Non-pigmented ciliary epithelial cell (primary cell): ENCODE measurements at regions not wholly inside any gene's neighbourhood (a gene's known extent, or its start where the extent isn't known, plus 50 kb on each side); places are given as distances from the start of the nearest gene placed in this dataset.

Experiments used
- DNase-seq: peaks from one replicate; pipeline ENCODE4 v3.0.0-alpha.2; 2010; ENCODE audit warnings: low read depth

- no peak for DNase-seq
Observed at GRCh38 chr12:19053218-19053617, 76.3 kb upstream of the PLEKHA5 start.

GRCh38 chr12:19054035-19054434 is 75.5 kb upstream of the PLEKHA5 start:
- DNase-seq: no peak

GRCh38 chr12:19055589-19055988 is 73.9 kb upstream of the PLEKHA5 start:
- no peak for DNase-seq

GRCh38 chr12:19058235-19059021 is 71.1 kb upstream of the PLEKHA5 start:
- DNase-seq: no peak

- DNase-seq: no peak
Observed at GRCh38 chr12:19064713-19065112, 64.8 kb upstream of the PLEKHA5 start.

- no peak for DNase-seq
Observed at GRCh38 chr12:19065223-19065622, 64.3 kb upstream of the PLEKHA5 start.

- DNase-seq: no peak
Observed at GRCh38 chr12:19065871-19066270, 63.7 kb upstream of the PLEKHA5 start.

- no peak for DNase-seq
Observed at GRCh38 chr12:19066475-19067001, 63.0 kb upstream of the PLEKHA5 start.

GRCh38 chr12:19068137-19068536 is 61.4 kb upstream of the PLEKHA5 start:
- DNase-seq: no peak

GRCh38 chr12:19070341-19070740 is 59.2 kb upstream of the PLEKHA5 start:
- no peak for DNase-seq

GRCh38 chr12:19074700-19075099 is 54.8 kb upstream of the PLEKHA5 start:
- no peak for DNase-seq

GRCh38 chr12:19075711-19076340 is 53.7 kb upstream of the PLEKHA5 start:
- no peak for DNase-seq
